Amygdala (tissue), 56 donors: ENCODE measurements at regions not wholly inside any gene's neighbourhood (a gene's known extent, or its start where the extent isn't known, plus 50 kb on each side); places are given as distances from the start of the nearest gene placed in this dataset.

Experiments used
- DNase-seq, 56 donors: peaks; one replicate each; lab custom pipeline; 2025; lab: John Stamatoyannopoulos, UW

GRCh38 chr3:39000008-39000450 is 51.7 kb downstream of the SCN11A start:
- no peak for DNase-seq

GRCh38 chr3:38998086-38998485 is 53.7 kb downstream of the SCN11A start:
- DNase-seq: no peak

DNA sequence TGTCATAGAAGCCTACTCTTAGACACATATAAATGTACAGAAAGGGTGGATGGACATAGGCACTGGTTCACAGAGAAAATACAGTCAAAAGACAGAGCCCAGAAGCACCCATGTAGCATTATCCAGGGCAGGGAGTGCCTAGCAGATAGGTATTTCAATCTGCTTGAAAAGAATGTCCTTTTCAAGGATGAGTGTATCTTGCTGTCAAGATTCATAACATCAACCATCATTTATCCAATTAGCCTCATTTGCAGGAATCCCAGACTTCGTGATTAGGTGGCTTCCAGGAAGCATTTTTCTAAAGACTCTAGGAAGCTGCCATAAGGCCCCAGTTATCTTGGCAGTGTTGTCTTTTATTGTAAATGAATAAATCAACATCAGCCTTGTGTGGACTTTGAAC is 55.6 kb downstream of the SCN11A start:
- DNase-seq: no peak

DNA sequence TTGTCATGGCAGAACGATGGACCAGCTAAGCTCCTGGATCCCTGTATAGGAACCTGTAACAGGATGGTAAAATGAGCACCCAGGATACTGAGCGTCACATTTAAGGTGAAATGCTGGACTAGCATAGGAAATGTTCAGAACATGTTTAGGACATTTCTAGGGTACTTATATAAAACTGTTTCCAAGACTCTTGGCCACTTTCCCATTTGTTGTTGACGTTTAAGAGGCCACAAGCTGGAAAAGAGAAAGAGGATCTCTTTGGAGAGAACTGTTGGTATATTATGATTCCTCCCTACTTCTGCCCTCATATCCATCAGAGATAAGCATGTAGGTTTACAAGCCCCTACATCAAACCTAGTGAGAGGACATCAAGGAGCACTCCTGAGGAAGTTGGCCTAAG is 57.5 kb downstream of the SCN11A start:
- DNase-seq: no peak

- DNase-seq: no peak
Measured at GRCh38 chr3:38992117-38992760, 59.5 kb downstream of the SCN11A start.

DNA sequence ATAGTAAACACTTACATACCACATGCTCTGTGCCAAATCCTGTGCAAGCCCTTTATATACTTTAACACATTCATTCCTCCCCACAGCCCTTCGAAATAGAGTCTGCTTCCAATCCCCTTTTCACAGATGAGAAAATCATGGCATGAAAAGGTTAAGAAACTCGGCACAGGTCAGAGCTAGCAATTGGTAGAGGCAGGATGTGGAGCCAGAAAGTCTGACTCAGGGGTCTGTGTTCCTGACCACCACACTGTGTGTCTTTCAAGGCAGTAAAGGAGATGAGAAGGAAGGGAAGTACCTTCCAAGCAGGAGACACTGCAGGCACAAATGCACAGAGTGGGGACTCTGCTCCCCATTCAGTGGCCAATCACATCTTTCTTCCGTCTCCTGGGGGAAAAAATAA is 61.1 kb downstream of the SCN11A start:
- DNase-seq: no peak

DNA sequence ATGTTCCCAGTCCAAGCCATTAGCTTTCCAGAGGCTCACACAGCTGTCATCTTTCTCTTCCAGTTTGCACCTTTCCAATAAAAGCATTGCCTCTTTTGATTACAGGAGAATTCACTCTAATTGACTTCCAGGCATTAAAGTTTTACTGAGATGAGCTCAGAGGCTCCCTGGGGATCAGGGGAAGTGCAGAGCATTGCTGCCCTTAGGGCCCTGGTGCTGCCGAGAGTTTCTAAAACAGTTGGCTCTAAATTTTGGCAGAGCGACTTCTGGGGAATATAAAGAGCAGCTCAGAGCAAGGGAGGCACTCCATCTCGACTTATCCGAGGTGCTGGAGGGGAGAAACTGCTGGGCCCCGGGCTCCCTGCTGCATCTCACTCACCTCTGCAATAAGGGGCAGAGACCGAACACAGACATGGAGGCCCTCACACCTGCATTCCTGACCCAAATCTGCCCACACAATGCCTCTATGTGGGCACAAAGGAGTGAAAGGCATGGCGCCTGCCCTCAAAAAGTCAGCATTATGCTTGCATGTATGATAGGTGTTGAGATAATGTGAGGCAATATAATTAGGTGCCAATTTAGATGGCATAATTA is 61.7 kb downstream of the SCN11A start:
- DNase-seq: no peak

- no peak for DNase-seq
Measured at GRCh38 chr3:38988955-38989354, 62.8 kb downstream of the SCN11A start.

DNA sequence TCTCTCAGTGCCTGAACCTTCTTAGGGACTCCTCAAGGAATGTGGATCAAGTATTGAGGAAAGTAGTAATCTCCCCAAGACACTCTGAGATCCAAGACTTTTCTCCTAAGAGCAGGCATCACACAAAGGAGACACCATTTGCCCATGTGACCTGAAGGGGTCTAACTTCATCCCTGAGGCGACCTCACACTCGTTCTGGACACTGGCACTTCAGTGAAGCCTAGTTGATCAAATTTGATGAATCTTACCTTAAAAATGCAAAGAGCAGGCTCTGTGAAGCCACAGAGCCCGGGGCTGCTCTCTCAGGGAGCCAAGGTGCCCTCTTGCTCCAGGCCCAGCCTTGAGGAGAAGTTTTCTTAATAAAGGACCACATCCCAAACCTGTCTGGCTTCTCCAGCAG is 64.3 kb downstream of the SCN11A start:
- no peak for DNase-seq

GRCh38 chr3:38986901-38987300 is 64.8 kb downstream of the SCN11A start:
- no peak for DNase-seq

DNA sequence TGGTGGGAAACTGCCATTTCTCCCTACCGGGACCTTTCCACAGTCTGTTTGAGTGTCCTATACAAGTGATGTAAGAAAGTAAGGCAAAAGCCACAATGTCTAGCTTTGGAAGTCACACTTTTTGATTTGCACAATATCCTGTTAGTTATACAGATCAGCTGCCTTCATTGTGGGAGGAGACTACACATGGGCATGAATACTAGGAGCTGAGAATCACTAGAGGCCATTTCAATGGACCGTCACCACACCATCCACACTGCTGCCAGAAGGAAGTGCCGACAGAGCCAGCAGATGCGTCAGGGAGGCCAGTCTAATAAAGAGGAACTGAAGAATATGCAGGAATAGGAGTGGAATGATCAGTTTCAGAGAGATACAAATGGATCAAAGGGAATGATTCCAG is 65.8 kb downstream of the SCN11A start:
- DNase-seq: no peak

DNA sequence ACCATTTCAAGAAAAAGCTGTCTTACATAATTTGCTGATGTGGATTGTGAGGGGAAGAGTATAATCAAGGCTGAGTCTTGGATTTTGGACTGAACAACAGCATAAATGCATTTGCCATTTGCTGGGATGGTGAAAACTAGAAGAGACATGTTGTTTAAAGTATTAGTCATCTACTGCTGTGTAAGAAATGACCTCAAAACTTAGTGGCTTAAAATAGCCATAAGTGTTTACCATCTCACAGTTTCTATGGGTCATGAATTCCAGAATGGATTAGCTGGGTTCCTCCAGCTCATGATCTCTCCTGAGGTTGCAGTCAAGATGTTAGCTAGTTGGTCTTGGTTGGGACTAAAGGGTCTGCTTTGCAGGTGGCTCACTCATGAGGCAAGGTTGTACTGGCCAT is 66.2 kb downstream of the SCN11A start:
- DNase-seq: no peak

DNA sequence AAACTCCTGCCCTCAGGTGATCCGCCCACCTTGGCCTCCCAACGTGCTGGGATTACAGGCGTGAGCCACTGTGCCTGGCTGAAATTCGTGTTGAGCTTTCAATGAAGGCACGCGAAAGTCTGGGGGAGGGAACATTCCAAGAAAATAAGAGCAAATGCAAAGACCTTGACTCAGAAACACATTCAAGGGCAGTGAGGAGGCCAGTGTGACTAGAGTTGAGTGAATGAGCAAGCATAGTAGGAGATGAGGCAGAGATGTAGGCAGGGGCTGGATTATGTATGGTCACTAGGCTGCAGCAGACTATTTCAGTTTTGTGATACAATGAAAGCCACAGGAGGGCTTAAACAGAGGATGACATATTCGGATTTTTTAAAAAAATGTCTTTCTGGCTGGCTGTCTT is 67.0 kb downstream of the SCN11A start:
- DNase-seq: no peak

GRCh38 chr3:38984110-38984509 is 67.6 kb downstream of the SCN11A start:
- DNase-seq: no peak

DNA sequence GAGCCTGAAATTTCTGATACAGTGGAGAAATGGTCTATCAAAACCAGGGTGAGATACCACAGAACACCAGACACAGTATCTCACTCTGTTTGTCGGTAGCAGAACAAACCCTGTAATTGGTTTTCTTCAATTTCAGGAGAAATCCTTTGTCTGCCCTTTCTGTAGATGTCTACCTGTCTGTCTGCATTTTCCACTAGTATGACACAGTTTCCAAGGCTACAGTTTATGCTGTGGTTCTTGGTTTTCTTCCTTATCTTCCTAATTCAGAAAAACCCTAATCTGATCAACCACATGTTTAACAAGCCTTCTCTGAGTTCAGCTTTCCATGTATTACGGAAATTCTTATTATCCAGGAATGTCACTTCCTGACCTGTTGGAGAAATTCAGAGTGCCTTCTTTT is 70.8 kb downstream of the SCN11A start:
- no peak for DNase-seq

DNA sequence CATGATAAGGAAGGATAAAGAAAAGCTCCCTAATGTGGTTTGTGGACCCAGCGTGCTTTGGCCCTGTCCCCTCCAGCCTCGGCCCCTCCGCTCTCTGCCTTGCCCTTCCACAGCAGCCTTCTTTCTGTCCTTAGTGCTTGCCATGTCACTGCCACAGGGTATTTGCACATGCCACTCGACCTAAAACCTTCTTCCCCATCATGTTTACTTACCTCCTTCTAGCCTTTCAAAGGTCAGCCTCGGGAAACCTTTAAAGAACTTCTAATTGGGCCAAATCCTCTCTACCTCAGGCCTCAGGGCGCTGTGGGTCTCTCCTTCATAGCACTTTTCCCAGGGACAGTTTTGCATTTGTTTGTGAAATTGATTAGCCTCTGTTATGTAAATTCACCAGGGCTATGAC is 73.0 kb downstream of the SCN11A start:
- no peak for DNase-seq

GRCh38 chr3:38970851-38971638 is 80.7 kb downstream of the SCN11A start:
- no peak for DNase-seq

- no peak for DNase-seq
Measured at GRCh38 chr3:38969317-38970235, 82.2 kb downstream of the SCN11A start.

DNA sequence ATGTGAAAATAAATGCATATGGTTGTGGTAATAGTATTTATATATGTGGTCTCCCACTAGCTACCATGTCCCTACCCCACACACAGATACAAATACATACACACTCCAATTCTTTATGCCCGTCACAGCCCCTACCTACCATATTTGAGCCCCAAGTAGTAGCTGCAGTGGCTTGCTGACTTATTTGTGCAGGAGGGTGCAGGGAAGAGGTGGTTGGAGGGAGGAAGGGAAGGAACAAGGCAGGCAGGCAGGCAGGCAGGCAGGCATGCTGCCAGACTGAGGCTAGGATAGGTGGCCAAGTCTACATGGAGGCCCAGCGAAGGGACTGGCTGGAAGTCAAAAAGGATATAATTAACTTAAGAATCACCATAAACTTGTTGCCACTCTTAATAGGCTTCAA is 82.9 kb downstream of the SCN11A start:
- no peak for DNase-seq

DNA sequence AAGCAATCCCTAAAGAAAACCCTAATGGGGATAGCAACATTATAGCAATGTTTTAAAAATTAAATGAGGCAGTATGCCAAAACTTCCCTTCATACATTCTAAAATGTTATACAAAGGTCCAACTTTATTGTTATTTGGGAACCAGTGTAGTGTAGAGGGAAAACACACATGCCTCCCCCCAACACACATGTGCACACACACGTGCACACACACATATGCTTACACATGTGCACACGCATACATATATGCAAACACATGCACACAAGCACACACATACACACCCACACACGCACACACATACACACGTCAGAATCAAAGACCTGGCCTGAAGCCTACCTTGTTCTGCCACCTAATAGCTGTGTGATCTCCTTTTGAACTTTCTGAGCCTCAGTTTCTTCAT is 83.3 kb downstream of the SCN11A start:
- no peak for DNase-seq

DNA sequence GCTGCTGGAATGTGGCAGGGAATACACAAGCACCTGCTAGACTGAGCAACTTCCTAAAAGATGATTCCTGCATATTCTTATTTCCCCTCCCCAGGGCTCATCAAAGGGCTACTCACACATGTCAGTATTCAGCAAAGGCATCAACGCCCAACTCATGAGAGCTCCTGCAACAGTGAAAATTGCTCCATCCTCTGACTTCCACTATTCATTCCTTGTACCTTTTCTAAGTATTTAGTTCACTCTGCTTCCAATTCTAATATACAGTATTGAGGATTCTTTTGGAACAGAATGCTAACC is 84.1 kb downstream of the SCN11A start:
- no peak for DNase-seq
